ENCODE measurements at regions not wholly inside any gene's neighbourhood (a gene's known extent, or its start where the extent isn't known, plus 50 kb on each side); places are given as distances from the start of the nearest gene placed in this dataset.
"Not testable (repeated sequence)": the region's sequence is repeated elsewhere in the genome, so short reads cannot be mapped to it uniquely, and the experiment has no call there.

- H3K4me3 ChIP-seq (ENCODE audit: low read depth, low read length): no peak overlapping the region
- TF ChIP-seq CTCF (IDR thresholded peaks at IDR 0.05; ENCODE audit: low read depth, low read length): no peak
Observed at GRCh38 chr4:125184116-125184515, 130.6 kb upstream of the FAT4 start.

GRCh38 chr4:125181804-125182203 lies 133.0 kb upstream of the FAT4 start:
- no peak for TF ChIP-seq CTCF (IDR thresholded peaks at IDR 0.05; ENCODE audit: low read depth, low read length)
- no peak overlapping the region for H3K4me3 ChIP-seq (ENCODE audit: low read depth, low read length)

GRCh38 chr4:125179727-125180126 lies 135.0 kb upstream of the FAT4 start:
- no peak overlapping the region for H3K4me3 ChIP-seq (ENCODE audit: low read depth, low read length)
- no peak for TF ChIP-seq CTCF (IDR thresholded peaks at IDR 0.05; ENCODE audit: low read depth, low read length)

- TF ChIP-seq CTCF (IDR thresholded peaks at IDR 0.05; ENCODE audit: low read depth, low read length): no peak
- H3K4me3 ChIP-seq (ENCODE audit: low read depth, low read length): no peak overlapping the region
Observed at GRCh38 chr4:125169192-125169591, 145.6 kb upstream of the FAT4 start.

- no peak for TF ChIP-seq CTCF (IDR thresholded peaks at IDR 0.05; ENCODE audit: low read depth, low read length)
- no peak overlapping the region for H3K4me3 ChIP-seq (ENCODE audit: low read depth, low read length)
Observed at GRCh38 chr4:125168531-125168930, 146.2 kb upstream of the FAT4 start.

GRCh38 chr4:125166012-125166411 lies 148.7 kb upstream of the FAT4 start:
- not testable (repeated sequence) for H3K4me3 ChIP-seq (ENCODE audit: low read depth, low read length)

GRCh38 chr4:125159001-125159400 lies 155.8 kb upstream of the FAT4 start:
- H3K4me3 ChIP-seq (ENCODE audit: low read depth, low read length): no peak overlapping the region

More at GRCh38 chr4:125159001-125159400, 155.8 kb upstream of the FAT4 start:
- no peak for TF ChIP-seq CTCF (IDR thresholded peaks at IDR 0.05; ENCODE audit: low read depth, low read length)

Data from WI38 (cell line).